ENCODE measurements at regions not wholly inside any gene's neighbourhood (a gene's known extent, or its start where the extent isn't known, plus 50 kb on each side); places are given as distances from the start of the nearest gene placed in this dataset.
"Not testable (repeated sequence)": the region's sequence is repeated elsewhere in the genome, so short reads cannot be mapped to it uniquely, and the experiment has no call there.

DNA sequence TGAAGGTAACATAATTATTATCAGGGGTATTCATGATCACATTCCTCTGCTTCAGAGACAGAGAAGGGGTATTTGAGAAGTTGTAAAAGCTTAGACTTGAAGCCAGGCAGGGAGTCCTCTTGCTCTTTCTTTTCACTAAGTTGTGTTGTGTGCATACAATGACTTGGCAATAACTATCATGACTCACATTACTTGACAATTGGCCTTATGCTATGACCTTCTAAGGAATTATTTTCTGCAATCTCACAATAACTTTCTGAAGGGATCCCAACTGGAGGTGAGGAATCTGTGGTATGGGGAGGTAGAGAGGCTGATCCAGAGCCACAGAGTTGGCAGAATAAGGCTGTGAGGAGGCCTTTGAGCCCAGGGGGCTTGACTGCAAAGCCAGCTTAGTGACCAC, 622.3 kb downstream of the MTRR start:
- no peak for DNase-seq

DNA sequence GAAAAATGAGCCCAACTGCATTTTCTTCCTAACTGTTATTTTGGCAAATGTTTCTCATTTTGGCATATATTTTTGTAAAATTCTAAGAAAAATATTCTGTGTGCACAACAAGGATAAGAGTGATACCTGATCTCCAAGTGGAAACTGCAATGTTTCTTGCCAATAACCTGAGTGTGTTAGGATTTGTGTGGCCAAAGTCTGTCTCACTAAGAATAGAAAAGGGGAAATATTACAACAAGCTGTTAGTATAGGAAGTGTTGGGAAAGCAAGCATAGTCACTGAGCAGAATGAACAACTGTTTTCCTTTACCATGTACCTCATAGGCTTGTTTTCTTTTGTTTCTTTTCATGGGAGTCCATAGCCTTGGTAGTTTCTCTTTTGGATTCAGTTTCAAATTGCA, 624.2 kb downstream of the MTRR start:
- DNase-seq, result no peak

DNA sequence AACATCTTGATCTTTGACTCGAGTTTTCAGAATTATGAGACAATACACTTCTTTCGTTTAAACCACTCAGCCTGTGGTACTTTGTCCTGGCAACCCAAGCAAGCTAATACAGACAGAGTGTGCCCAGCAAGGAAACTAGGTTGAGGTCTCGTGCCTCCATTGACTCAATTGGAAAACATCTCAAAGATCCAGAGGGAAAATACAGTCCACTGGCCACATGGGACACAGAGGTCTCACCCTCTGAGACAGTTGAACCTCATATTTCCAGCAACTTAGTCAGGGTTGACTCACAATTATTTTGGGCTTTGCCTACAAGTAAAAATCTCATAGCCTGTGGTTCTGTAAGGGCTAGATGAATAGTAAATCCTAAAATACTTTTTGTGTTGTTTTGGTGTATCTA, 631.5 kb downstream of the MTRR start:
- DNase-seq, result no peak

DNA sequence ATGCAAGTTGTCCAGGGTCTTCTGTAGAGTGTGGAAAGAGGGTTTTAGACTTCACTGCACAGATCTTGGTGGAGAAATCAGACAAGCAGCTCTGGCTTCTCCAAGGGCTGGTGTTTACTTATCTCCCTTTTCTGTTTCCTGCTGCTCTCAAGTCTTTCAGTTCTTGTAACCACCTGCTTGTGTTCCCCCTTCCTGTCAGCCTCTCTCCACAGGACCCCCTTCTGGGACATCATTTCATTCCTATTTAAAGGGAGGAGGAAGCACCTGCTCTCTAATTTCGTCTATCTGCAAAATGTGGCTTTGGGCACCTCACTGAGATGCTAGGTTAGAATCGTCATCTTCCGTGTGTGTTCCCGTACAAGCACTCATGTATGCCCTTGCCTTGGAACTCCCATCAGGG, 636.2 kb downstream of the MTRR start:
- no peak for DNase-seq

DNA sequence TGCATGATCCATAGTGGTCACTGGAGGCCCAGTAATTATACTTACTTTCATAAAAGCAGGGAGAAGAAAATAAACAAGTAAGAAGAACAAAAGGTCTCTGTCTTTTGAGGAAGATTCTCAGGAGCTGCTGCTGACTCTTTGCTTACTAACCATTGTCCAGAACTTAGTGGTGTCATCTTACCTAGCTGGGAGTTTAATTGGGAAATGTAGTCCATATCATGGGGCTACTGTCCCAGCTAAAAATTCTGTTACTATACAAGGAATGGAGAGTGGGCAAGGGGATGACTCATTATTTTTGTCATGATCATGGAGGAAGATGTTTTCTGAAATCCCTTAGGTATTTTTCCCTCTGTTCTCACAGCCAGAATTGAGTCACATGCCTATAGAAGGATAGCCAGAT, 639.3 kb downstream of the MTRR start:
- DNase-seq, result no peak

DNA sequence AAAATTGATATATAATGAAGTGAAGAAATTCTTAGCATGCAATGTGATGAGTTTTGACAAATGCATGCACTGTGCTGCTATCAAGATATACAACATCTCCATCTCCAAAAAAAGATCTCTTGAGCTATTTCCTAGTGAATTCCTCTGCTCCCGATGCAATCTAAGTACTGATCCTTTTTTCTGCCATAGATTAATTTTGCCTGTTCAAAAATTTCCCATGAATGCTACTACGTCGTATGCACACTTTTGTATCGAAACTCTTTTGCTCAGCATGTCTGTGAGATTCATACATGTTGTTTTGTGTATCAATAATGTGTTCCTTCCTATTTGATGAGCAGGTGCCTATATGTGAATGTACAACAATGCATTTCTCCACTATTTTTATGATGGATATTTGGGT, 647.4 kb downstream of the MTRR start:
- DNase-seq, result no peak

DNA sequence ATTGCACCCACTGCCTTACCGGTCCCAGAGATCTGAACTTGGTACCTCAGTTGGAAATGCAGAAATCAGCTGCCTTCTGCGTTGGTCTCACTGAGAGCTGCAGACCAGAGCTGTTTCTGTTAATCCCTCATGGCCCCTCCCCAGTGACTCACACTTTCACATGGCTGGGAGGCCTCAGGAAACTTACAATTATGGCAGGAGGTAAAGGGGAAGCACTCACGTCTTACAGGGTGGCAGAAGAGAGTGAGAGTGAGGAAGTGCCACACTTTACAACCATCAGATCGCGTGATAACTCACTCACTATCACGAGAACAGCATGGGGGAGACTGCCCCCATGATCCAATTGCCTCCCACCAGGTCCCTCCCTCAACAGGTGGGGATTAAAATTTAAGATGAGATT, 648.5 kb downstream of the MTRR start:
- DNase-seq, result no peak

DNA sequence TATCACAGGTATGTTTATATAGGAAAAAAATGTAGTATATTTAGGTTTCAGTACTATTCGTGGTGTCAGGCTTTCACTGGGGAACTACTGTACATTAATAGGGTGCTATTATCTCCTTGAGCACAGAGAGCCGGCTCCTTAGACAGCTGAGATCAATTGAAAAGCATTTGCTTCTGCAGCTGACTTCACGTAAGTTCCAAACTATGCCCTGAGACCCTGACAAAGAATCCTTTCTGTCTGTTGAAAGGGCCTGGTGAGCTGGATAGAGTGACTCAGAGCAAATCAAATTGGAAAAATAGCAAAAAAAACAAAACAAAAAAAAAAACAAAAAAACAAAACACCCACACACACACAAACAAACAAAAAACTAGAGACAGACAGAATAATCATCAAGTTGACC, 652.0 kb downstream of the MTRR start:
- DNase-seq, result no peak

DNA sequence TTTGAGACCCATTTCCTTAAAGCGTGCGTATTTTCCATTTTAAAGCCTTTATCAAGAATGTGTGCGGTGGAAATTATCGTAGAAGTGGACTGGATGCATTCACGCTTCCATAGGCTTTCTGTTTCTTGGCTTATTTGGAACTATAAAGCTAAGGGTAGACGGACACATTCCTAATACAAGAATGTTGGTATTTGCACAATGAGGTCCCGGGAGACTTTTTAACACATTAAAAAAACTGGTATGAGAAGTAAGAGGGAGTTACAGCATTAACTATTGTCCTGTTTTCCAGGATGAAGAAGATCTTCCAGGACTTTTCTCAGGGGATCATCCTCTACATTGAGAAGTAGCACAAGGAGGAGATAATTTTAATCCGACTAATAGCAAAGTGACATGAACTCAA, 653.0 kb downstream of the MTRR start:
- no peak for DNase-seq

DNA sequence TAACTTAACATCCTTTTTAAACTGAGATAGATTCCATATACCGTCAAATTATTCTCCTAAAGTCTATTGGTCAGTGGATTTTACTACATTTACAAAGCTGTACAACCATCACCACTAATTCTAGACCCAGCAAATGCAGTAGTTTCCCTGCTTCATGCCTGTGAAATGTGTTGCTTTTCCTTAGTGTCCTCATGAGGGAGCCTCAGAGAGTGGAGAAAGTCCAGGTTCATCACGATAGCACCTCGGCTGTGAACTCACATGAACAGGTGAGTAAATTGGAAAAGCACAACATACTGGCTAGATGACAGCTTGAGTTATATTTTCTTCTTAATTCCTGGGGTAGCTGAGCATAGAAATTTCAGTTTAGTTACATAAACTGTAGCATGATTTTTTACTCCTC, 653.7 kb downstream of the MTRR start:
- DNase-seq, result no peak

DNA sequence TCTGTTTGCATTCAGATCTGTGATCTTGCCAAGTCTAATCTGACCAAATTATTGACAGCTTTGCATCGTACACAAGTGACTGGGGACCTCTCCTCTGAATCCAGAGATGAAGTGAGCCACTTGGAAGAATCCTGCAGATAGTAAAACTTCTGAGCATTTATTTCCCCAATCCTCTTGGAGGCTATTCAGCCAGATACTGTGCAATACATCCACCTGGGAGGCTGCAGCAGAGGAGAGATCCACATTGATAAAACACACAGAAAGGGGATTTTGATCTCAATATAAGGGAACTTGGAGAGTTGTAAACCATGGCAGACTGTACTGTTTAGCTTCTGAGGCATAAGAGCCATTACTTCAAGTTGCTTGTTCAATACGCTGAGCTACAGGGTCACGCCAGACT, 654.6 kb downstream of the MTRR start:
- DNase-seq, result no peak

DNA sequence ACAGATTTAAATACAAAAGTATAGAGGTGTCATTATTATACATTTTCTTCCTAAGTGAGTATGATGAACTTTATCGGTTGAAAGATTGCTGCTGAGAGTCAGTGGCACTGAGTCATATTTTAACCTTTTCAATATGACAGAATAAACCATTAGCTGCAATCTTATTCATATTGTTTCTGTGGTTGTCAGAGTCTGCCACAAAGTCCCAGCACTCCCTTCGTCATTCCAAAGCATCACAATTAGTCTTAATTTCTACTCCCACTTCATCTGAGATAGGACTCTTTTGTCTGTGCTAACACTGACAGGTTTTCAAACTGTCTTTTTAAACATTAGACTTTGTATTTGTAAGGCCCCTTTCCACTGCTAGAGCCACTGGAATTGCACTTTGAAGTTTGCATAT, 656.9 kb downstream of the MTRR start:
- no peak for DNase-seq

DNA sequence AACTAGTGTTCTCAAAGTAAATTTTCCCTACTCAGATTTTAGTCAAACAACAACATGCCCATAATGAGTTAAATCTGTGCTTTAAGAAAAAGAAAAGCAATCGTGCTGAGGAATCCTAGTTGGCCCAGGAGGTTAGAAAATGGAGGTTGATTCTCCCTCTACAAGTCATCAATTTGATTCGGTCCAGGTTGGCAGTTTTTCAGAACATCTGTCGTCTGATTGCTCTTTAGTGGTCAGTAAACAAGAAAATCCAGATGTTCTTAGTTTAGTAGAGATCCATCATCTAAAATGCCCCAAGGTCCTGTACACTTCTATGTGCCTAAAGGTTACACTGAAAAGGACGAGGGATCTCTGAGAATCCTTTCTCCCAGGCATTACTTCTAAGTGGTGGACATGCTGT, 659.2 kb downstream of the MTRR start:
- DNase-seq, result no peak

DNA sequence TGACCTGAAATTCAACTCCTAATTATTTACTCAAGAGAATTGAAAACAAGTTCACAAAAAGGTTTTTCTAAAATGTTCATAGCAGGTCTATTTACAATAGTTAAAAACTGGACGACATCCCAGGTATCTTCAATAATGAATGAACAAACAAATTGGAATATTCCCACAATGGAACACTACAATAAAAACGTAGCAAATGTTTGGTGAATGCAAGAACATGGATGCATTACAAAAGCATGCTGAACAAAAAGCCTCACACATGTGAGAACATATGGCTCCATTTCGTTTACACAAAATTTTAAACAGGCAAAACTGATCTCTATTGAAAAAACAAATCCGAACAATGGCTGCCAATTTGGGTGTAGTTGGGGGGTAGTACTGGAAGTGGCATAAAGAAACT, 669.9 kb downstream of the MTRR start:
- no peak for DNase-seq

DNA sequence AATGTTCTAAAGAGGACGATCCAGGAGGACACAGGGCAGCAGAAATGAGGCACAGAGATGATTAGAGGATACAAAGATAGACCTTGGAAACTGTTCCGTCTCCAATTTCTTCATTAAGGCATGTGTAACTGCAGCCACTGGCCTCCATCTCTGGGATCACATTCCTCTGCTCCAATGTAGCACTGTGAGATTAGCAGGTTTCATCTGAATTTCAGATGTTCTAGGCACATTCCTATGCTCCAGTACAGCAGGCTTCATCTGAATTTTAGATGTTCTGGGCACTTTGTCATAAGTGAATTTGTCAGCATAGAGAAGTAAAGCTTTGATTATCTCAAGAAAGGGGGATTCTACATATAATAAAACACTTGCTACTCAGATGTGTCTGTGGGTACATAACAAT, 671.4 kb downstream of the MTRR start:
- no peak for DNase-seq

DNA sequence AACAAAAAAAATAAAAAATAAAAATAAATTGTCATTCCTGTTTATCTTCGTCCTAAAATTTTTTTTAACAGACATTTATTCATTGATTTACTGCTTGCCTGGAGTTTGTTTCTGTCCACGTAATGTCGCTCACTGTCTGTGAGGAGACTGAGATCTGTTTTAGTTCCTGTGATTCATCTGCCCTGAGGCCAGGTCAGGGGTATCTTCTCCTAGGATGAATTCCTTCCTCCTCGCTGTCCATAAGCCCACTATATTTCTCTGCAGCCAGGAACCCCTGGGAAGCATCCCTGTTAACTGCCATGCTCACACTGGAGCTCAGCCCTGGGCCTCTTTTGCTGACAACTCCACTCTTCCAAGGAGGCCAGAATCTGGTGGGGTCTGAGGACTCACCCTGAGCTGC, 682.0 kb downstream of the MTRR start:
- DNase-seq, result no peak

DNA sequence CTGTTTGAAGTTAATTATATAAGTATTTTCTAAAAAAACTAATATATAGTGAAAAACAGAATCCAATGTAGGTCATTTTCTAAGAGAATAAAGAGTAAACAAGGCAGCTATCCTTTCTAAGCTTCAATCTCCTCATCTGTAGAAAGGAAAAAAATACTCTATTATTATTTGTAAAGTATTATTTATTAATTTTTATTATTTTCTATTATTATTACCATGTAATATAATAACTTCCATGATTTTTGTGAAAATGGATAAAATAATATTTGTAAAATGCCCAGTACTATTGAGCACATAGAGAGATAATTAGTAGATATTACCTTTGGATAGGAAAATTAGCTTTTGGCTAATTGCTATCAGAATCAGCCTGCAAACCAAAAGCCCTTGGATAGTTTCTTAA, 684.4 kb downstream of the MTRR start:
- DNase-seq, result no peak

DNA sequence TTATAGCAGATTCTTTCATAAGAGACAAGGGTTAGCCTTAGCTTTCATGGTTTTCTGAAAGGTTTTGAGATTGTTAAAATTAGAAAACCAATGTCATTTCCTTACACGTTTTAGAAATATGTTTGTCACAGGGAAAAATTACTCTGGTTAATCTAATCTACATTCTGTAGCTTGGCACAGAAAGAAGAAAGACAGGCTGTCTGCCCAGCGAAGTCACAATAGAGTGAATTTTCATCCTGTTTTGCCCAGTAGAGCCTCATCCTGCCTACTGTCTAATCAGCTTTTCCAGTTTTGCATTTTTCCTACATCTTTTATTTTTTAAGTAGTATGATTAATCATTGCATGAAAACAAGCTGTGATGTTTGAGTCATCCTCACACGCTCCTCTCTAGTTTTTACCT, 688.8 kb downstream of the MTRR start:
- no peak for DNase-seq

DNA sequence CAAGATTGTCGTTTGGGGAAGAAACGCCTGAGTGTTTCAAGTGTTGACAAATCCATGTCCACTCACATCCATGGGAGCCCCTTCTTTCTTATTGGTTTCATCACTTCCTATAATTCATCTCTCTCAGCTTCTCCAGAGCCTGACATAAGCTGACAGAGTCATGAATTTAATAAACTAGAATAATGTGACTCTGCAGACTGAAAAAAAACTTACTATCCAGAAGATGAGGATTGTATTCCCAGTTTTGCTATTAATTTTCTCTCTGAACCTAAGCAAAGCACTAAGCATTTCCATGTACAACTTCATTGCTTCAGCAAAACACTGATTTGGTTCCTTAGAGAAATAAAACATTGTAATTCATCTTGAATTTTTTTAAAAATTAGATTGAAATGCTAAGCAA, 691.8 kb downstream of the MTRR start:
- no peak for DNase-seq

DNA sequence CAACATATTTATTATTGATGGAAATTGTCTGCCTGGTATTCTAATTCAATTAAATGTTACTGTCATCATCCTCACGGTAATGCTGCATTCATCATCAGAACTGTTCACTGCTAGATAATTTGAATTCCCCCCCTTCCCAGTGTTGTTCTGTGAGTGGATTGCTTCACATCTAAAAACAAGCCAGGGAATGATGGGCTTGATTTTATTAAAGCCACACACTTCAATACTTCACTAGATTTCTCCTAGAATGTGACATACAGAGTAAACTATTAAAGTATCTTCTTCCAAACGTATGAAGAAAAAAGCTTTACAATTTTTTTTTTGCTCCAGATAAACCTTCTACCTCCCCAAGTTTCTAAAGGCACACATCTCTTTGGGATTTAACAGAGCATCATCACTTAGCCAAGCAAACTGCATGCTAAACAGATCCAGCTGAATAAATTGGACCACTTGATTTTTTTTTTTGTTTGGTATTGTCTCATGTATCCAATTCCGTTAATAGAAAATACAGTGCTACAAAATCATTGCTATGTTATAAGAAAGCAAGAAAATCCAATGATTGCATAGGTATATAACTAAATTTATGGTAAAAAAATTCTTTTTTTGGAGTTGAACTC, 692.4 kb downstream of the MTRR start:
- DNase-seq, result no peak

DNA sequence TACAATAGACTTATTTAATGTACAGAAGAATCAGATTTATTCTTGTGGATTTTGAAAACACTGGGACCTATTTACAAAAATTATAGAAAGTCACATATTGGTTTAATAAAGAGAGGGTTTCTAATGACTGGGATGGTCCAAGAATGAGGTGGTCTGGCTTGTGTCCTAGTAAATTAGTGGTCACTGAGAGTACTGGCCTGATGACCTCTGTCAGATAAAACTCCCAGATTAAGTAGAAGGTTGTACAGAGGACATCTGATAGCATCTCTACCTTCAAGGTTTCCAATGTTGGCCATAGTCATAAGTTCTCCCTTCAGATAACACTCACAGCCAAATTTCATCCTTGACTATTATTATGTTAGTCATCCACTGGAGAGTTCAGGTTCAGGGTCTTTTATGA, 692.9 kb downstream of the MTRR start:
- DNase-seq, result no peak

DNA sequence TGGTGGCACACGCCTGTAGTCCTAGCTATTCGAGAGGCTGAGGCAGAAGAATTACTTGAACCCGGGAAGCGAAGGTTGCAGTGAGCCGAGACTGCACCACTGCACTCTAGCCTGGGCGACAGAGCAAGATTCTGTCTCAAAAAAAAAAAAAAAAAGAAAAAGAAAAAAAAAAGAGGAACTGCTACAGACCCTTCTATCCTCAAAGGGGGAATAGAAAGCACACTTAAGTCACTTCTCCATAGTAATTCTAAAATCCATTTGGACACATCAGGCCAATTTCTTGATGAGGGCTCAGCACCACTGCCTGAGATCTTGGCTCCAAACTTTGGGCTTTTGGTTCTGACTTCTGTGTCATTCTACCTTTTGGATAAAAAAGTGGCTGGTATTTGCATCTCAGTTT, 694.6 kb downstream of the MTRR start:
- DNase-seq, result not testable (repeated sequence)

DNA sequence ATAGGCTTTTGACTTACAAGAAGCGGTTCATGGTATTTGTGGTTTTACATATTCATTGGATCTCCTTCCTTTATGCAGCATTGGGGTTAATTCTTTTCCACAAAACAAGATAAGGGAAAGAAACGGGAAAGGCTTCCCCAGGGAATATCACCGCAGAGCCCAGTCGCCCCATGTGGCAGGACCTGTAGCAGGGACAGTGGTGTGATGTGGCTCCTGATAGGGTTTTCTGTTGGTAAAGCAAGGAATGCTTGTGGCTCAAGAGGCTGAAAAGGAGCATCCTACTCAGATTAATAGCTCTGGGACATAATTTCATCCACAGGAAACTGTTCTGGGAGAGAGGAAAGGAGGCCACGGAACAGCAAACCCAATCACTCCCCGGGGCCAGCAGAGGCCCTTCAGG, 699.9 kb downstream of the MTRR start:
- DNase-seq, result no peak

DNA sequence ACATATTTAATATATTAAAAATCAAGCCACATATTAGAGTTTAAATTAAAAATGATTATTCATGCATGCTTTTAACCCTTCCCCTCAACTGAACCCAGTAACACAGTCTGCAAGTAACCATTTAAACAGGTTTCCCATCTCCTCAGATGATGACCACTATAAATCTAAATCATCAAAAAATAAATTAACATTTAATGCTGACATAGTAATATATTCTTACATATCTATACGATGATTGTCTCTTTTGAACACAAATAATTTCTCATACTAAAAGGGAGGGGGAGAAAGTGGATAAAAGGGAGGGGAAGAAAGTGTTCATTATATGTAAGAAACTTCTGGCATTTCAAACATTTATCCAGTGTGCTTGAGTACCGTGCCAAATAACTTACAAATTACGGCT, 701.6 kb downstream of the MTRR start:
- no peak for DNase-seq

DNA sequence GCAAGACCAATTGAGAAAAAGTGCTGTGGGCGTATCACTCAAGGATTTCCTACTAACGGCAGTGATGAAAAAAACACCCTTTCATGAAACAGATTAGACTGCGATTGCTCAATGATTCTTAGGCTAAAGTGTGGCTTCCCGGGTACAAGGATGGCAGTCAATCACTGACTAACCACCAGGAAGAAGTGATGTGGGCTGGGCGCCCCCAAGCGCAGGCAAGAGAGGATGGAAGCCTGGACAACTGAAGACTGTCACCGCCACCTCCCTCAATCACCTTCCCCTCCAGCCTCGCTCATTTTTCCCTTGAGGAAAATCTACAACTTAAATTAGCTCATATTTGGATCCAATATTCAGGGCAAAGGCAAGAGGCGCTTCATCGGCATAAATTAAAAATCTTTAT, 707.2 kb downstream of the MTRR start:
- no peak for DNase-seq

DNA sequence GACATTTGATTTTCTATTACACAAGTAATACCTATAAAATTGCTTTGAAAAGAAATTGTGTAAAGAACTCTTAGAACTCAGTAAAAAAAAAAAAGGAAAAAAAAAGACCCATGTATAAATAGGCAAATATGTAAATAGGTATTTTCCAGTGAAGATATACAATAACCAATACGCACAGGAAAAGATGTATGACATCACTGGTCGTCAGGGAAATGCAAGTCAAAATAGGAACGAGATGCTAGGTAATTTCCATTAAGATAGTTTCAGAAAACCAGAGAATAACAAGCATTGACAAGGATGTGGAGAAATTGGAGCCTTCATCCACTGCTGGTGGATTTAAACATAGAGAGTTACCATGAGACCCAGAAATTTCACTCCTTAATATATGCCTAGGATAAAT, 708.8 kb downstream of the MTRR start:
- DNase-seq, result no peak

All from stimulated activated CD4-positive, alpha-beta T cell treated with anti-CD3 and anti-CD28 coated beads, Interleukin-15, amount 100 ng/mL, for 24 hours (primary cell).